H1 (cell line): ENCODE measurements at regions not wholly inside any gene's neighbourhood (a gene's known extent, or its start where the extent isn't known, plus 50 kb on each side); places are given as distances from the start of the nearest gene placed in this dataset.

Experiments used
- CTCF ChIA-PET: fragments of 300-600 bp; sonication (Branson Sonifier 250); formaldehyde crosslinking; loops from one replicate; lab custom pipeline; 2021; ENCODE audit not compliant: partially characterized antibody; lab: Charles Lee
- POLR2A ChIA-PET: fragments of 300-600 bp; sonication (Branson Sonifier 250); formaldehyde crosslinking; loops from one replicate; lab custom pipeline; 2021; ENCODE audit warnings: inconsistent platforms; ENCODE audit not compliant: partially characterized antibody; lab: Charles Lee
- DNase-seq, 2 experiments: peaks; one replicate each; pipeline versions ENCODE4 v3.0.0 to v3.0.0-alpha.2; 2010 to 2022; ENCODE audit warnings: low spot score in 2 of 2, low read depth in 1 of 2, mixed read lengths in 1 of 2
- FAIRE-seq: peaks from 2 replicates; lab custom pipeline; 2011; peaks lifted over from hg19 to GRCh38; lab: Jason Lieb, UNC
- H2AFZ ChIP-seq: 2 replicates; pipeline ENCODE4 v1.8.1; 2012; ENCODE audit warnings: low read length, inconsistent platforms
- H2AK5ac ChIP-seq: 2 replicates; pipeline ENCODE4 v1.6.1; 2013; ENCODE audit warnings: low read depth, low read length
- H2BK120ac ChIP-seq: replicated peaks from 2 replicates; pipeline ENCODE3; 2013; ENCODE audit warnings: low read depth, low read length, inconsistent platforms
- H2BK12ac ChIP-seq: 2 replicates; pipeline ENCODE4 v1.6.1; 2013; ENCODE audit warnings: low read depth, low read length
- H2BK15ac ChIP-seq: 2 replicates; pipeline ENCODE4 v1.6.1; 2013; ENCODE audit warnings: low read length
- H2BK20ac ChIP-seq: 2 replicates; pipeline ENCODE4 v1.6.1; 2013; ENCODE audit warnings: low read length
- H2BK5ac ChIP-seq: 2 replicates; pipeline ENCODE4 v1.6.1; 2013; ENCODE audit warnings: low read depth, low read length
- H3K14ac ChIP-seq: 2 replicates; pipeline ENCODE4 v1.6.1; 2013; ENCODE audit warnings: inconsistent platforms; ENCODE audit not compliant: insufficient read length
- H3K18ac ChIP-seq: 2 replicates; pipeline ENCODE4 v1.6.1; 2013; ENCODE audit warnings: low read length; ENCODE audit errors: extremely low read depth
- H3K23ac ChIP-seq: 2 replicates; pipeline ENCODE4 v1.6.1; 2013; ENCODE audit warnings: inconsistent platforms; ENCODE audit not compliant: insufficient read length
- H3K23me2 ChIP-seq: 2 replicates; pipeline ENCODE4 v1.6.1; 2013; ENCODE audit warnings: low read depth, low read length
- H3K27ac ChIP-seq: 2 replicates; pipeline ENCODE4 v1.6.1; 2011; ENCODE audit warnings: low read depth, low read length, inconsistent platforms
- H3K27me3 ChIP-seq, 4 experiments: replicated peaks in 1 of 4; 1 replicate in 1 of 4; 2 replicates in 3 of 4; pipeline versions ENCODE4 v1.6.1 to v1.8.1; 2011 to 2013; ENCODE audit warnings: low read length in 3 of 4, mild to moderate bottlenecking in 3 of 4, inconsistent platforms in 2 of 4, mixed read lengths in 2 of 4, moderate library complexity in 1 of 4; ENCODE audit not compliant: control insufficient read depth in 3 of 4, insufficient read depth in 3 of 4; ENCODE audit errors: extremely low read depth in 1 of 4
- H3K36me3 ChIP-seq, 4 experiments: 2 replicates each; pipeline versions ENCODE4 v1.6.1 to v1.8.1; 2011 to 2013; ENCODE audit warnings: mild to moderate bottlenecking in 4 of 4, low read length in 3 of 4, moderate library complexity in 2 of 4, control low read depth in 1 of 4, inconsistent platforms in 1 of 4; ENCODE audit not compliant: insufficient read depth in 4 of 4, control insufficient read depth in 2 of 4
- H3K4ac ChIP-seq: replicated peaks from 2 replicates; pipeline ENCODE3; 2013; ENCODE audit warnings: low read length, low read depth, mixed read lengths, inconsistent platforms; ENCODE audit not compliant: insufficient read length
- H3K4me1 ChIP-seq, 4 experiments: replicated peaks in 1 of 4; 1 replicate in 1 of 4; 2 replicates in 3 of 4; pipeline versions ENCODE4 v1.6.1 to v1.8.1; 2011 to 2013; ENCODE audit warnings: low read length in 3 of 4, inconsistent platforms in 2 of 4, mixed read lengths in 1 of 4; ENCODE audit not compliant: insufficient read depth in 4 of 4, control insufficient read depth in 3 of 4
- H3K4me2 ChIP-seq, 2 experiments: 2 replicates each; pipeline versions ENCODE4 v1.6.1 to v1.8.1; 2011 to 2013; ENCODE audit warnings: low read depth in 2 of 2, low read length in 2 of 2, control low read depth in 1 of 2, inconsistent platforms in 1 of 2, mild to moderate bottlenecking in 1 of 2; ENCODE audit not compliant: insufficient read depth in 1 of 2
- H3K4me3 ChIP-seq, 4 experiments: fragments of 200-600, 300-600 bp in 1 of 4; sonication (generic), shearing (Covaris generic), sonication (Bioruptor Twin) in 1 of 4; 2 replicates each; pipeline versions ENCODE4 v1.5.1 to v1.8.1; 2011 to 2016; ENCODE audit warnings: low read length in 4 of 4, low read depth in 3 of 4, control low read depth in 2 of 4, inconsistent platforms in 2 of 4, mild to moderate bottlenecking in 2 of 4, mixed read lengths in 1 of 4, moderate library complexity in 1 of 4; ENCODE audit not compliant: insufficient read depth in 2 of 4; ENCODE audit errors: extremely low read depth in 1 of 4
- H3K56ac ChIP-seq: replicated peaks from 2 replicates; pipeline ENCODE3; 2013; ENCODE audit warnings: low read depth, mild to moderate bottlenecking, mixed read lengths, low read length, inconsistent platforms; ENCODE audit not compliant: insufficient read length
- H3K79me1 ChIP-seq: 2 replicates; pipeline ENCODE4 v1.6.1; 2013; ENCODE audit warnings: low read depth, low read length, control low read depth
- H3K79me2 ChIP-seq, 2 experiments: 2 replicates each; pipeline versions ENCODE4 v1.6.1 to v1.8.1; 2012 to 2013; ENCODE audit warnings: low read length in 2 of 2, mild to moderate bottlenecking in 2 of 2, inconsistent platforms in 1 of 2; ENCODE audit not compliant: insufficient read depth in 2 of 2, control insufficient read depth in 1 of 2
- H3K9ac ChIP-seq, 4 experiments: replicated peaks in 1 of 4; 1 replicate in 1 of 4; 2 replicates in 3 of 4; pipeline versions ENCODE4 v1.6.1 to v1.8.1; 2011 to 2013; ENCODE audit warnings: low read depth in 3 of 4, low read length in 3 of 4, control low read depth in 2 of 4, mild to moderate bottlenecking in 2 of 4, moderate library complexity in 2 of 4, inconsistent platforms in 1 of 4; ENCODE audit errors: extremely low read depth in 1 of 4
- H3K9me3 ChIP-seq, 2 experiments: 2 replicates each; pipeline versions ENCODE4 v1.6.1 to v1.8.1; 2012 to 2013; ENCODE audit warnings: mild to moderate bottlenecking in 2 of 2, moderate library complexity in 2 of 2, control low read depth in 1 of 2, inconsistent platforms in 1 of 2, low read depth in 1 of 2, low read length in 1 of 2, mixed read lengths in 1 of 2; ENCODE audit not compliant: insufficient read depth in 2 of 2
- H4K20me1 ChIP-seq, 2 experiments: replicated peaks in 1 of 2; 2 replicates each; pipeline versions ENCODE3 to v1.8.1; 2011 to 2013; ENCODE audit warnings: inconsistent platforms in 2 of 2, low read length in 2 of 2, mild to moderate bottlenecking in 1 of 2; ENCODE audit not compliant: insufficient read depth in 2 of 2, control insufficient read depth in 1 of 2
- H4K5ac ChIP-seq: 2 replicates; pipeline ENCODE4 v1.6.1; 2013; ENCODE audit warnings: low read length, low read depth, mixed read lengths, inconsistent platforms; ENCODE audit not compliant: insufficient read length
- H4K8ac ChIP-seq: 2 replicates; pipeline ENCODE4 v1.8.0; 2013; ENCODE audit warnings: mild to moderate bottlenecking, moderate library complexity, low read length, inconsistent platforms; ENCODE audit not compliant: insufficient read depth; ENCODE audit errors: extremely low read depth
- H4K91ac ChIP-seq: replicated peaks from 2 replicates; pipeline ENCODE3; 2013; ENCODE audit warnings: low read length, mixed read lengths, inconsistent platforms; ENCODE audit not compliant: insufficient read length
- CBX5 ChIP-seq: fragments of 300-800, 300-1000 bp; sonication (generic); IDR thresholded peaks from 2 replicates; pipeline ENCODE4 v1.7.1; 2016; ENCODE audit warnings: antibody characterized with exemption, low read length, low read depth
- NRF1 ChIP-seq: IDR thresholded peaks from 2 replicates; pipeline ENCODE4 v1.6.1; 2011; ENCODE audit warnings: mild to moderate bottlenecking, low read depth, low read length, improper control_type of control experiment
- PHF8 ChIP-seq: fragments of 200-600 bp; sonication (generic); conservative IDR thresholded peaks from 2 replicates; pipeline ENCODE4 v1.7.1; 2012; ENCODE audit warnings: low read depth, mild to moderate bottlenecking, inconsistent platforms, low read length, moderate library complexity
- SIN3A ChIP-seq, 2 experiments: IDR thresholded peaks in 1 of 2; conservative IDR thresholded peaks in 1 of 2; 2 replicates each; pipeline ENCODE4 v1.6.1; 2011 to 2012; ENCODE audit warnings: low read length in 2 of 2, improper control_type of control experiment in 1 of 2, low read depth in 1 of 2, mild to moderate bottlenecking in 1 of 2
- SP1 ChIP-seq: IDR thresholded peaks from 2 replicates; pipeline ENCODE4 v1.6.1; 2011; ENCODE audit warnings: low read depth, low read length
- TCF12 ChIP-seq: IDR thresholded peaks from 2 replicates; pipeline ENCODE4 v1.6.1; 2011; ENCODE audit warnings: low read depth, mild to moderate bottlenecking, low read length
- YY1 ChIP-seq: IDR thresholded peaks from 2 replicates; pipeline ENCODE4 v1.6.1; 2011; ENCODE audit warnings: low read depth, mild to moderate bottlenecking, low read length
- WGBS, 2 experiments: shearing (Covaris generic) in 1 of 2; methylation state at CpG; one replicate each; pipeline versions ENCODE4 v1.1.6 to v1.1.7; 2013 to 2015; ENCODE audit warnings: low lambda C conversion rate in 2 of 2, mixed read lengths in 2 of 2, inconsistent platforms in 1 of 2, low coverage in 1 of 2, missing lambda C conversion rate in 1 of 2; ENCODE audit not compliant: insufficient replicate concordance in 2 of 2, insufficient coverage in 1 of 2, insufficient read length in 1 of 2; ENCODE audit errors: extremely low coverage in 1 of 2, missing lambda C conversion rate in 1 of 2; 5-methylcytosine and 5-hydroxymethylcytosine counted together
- TF ChIP-seq, protein P1 (sequence below): IDR thresholded peaks from 2 replicates; pipeline ENCODE4 v1.6.1; 2012; ENCODE audit warnings: inconsistent platforms
- TF ChIP-seq, protein P2 (sequence below), 3 experiments: IDR thresholded peaks; 1 replicate in 2 of 3; 2 replicates in 1 of 3; pipeline versions ENCODE4 v1.5.1 to v1.6.1; 2011; ENCODE audit warnings: low read length in 3 of 3, mild to moderate bottlenecking in 3 of 3, inconsistent platforms in 2 of 3, low read depth in 1 of 3, moderate library complexity in 1 of 3; ENCODE audit not compliant: insufficient read depth in 1 of 3; ENCODE audit errors: control extremely low read depth in 1 of 3

DNA sequence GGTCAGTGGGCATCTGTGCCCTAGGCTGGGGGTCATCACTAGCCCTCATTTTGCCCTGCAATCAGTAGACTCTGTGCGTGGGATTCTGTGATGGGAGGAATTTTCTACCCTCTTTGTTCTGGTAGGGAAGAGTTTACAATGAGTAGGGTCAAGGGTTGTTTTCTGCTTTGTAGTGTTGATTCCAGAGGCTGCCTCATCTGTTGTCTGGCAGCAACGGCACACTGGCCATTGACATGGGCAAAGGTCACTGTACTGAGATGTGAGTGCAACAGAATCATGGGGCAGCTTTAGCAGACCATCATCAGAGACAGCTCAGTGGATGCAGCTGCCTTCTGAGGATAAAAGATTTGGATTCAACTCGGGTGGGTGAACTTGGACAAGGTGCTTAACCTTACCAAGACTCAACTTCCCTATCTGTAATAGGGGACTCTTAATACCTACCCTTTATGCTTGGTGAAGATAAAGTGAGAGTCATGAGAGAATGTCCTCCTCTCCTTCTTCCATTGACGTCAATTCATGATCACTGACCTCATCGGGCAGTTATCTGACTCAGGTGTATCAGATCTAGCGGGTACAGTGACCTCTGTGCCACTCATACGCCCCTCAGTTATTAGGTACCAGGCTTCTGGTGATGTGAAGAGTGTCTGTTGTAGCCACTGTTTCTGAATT, 127.5 kb downstream of the RPLP1 start:
- ChIA-PET POLR2A (interaction anchor here (1.2 kb wide), 1 partner anchor 521 kb away, joined by 3 read pairs; no protein-coding TSS in a partner anchor), CTCF (interaction anchor here (0.7 to 1.8 kb wide), 4 partner anchors 25 to 183 kb away, joined by 3 to 4 read pairs (median 3); no protein-coding TSS in a partner anchor)
- Histone ChIP-seq H3K27ac (no peak overlapping the region), H2BK12ac (no peak overlapping the region), H2BK5ac (no peak overlapping the region), H3K9me3 (no peaks in the 10 kb centered on the region), H4K5ac (no peak overlapping the region), H3K36me3 (no peaks in the 10 kb centered on the region), H2AFZ (no peak overlapping the region), H3K4ac (no peak overlapping the region), H4K91ac (no peak overlapping the region), H3K18ac (no peak overlapping the region), H3K79me2 (no peaks in the 10 kb centered on the region), H4K20me1 (no peaks in the 10 kb centered on the region), H2BK20ac (no peak overlapping the region), H3K4me3 (no peak overlapping the region), H3K23me2 (no peaks in the 10 kb centered on the region), H2AK5ac (no peak overlapping the region), H3K4me1 (no peaks in the 10 kb centered on the region), H3K14ac (no peak overlapping the region), H2BK120ac (no peak overlapping the region), H3K4me2 (no peak overlapping the region), H3K9ac (no peak overlapping the region), H3K56ac (no peak overlapping the region), H4K8ac (no peak overlapping the region), H3K23ac (no peak overlapping the region), H2BK15ac (no peak overlapping the region), H3K27me3 (no peaks in the 10 kb centered on the region), H3K79me1 (no peaks in the 10 kb centered on the region)
- WGBS, 2 experiments: 93% methylated on average over 7 of the region's 7 CpGs; no CpG with 5 or more reads in 1 of the 2 experiments
- FAIRE-seq (no peak), DNase-seq (no peak)
- TF ChIP-seq, protein P1, sequence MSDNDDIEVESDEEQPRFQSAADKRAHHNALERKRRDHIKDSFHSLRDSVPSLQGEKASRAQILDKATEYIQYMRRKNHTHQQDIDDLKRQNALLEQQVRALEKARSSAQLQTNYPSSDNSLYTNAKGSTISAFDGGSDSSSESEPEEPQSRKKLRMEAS: no peak
- TF ChIP-seq NRF1 (no peak), PHF8 (no peak), CBX5 (no peak), TCF12 (no peak), SIN3A (conservative IDR thresholded peaks at IDR 0.05 in 1 of 2, IDR thresholded peaks at IDR 0.05 in 1 of 2; ENCODE audit: low read depth in 1 of 2, low read length in 2 of 2) (no peak), SP1 (no peak), YY1 (no peak)
- TF ChIP-seq, protein P2, sequence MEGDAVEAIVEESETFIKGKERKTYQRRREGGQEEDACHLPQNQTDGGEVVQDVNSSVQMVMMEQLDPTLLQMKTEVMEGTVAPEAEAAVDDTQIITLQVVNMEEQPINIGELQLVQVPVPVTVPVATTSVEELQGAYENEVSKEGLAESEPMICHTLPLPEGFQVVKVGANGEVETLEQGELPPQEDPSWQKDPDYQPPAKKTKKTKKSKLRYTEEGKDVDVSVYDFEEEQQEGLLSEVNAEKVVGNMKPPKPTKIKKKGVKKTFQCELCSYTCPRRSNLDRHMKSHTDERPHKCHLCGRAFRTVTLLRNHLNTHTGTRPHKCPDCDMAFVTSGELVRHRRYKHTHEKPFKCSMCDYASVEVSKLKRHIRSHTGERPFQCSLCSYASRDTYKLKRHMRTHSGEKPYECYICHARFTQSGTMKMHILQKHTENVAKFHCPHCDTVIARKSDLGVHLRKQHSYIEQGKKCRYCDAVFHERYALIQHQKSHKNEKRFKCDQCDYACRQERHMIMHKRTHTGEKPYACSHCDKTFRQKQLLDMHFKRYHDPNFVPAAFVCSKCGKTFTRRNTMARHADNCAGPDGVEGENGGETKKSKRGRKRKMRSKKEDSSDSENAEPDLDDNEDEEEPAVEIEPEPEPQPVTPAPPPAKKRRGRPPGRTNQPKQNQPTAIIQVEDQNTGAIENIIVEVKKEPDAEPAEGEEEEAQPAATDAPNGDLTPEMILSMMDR (IDR thresholded peaks at IDR 0.05; ENCODE audit: control extremely low read depth in 1 of 3, insufficient read depth in 1 of 3, low read depth in 1 of 3, low read length in 3 of 3): no peak
